A549 (cell line): ENCODE measurements at regions not wholly inside any gene's neighbourhood (a gene's known extent, or its start where the extent isn't known, plus 50 kb on each side); places are given as distances from the start of the nearest gene placed in this dataset.

Experiments used
- ATAC-seq, 2 experiments: fragments of 200-7000 bp in 1 of 2; fragments of >200 bp in 1 of 2; cut with Nextera tagmentation in 1 of 2; cut with Tn5 transposase in 1 of 2; 3 replicates each; pipeline versions ENCODE4 v1.8.0 to v1.9.1; 2018 to 2020; ENCODE audit warnings: mild to moderate bottlenecking in 1 of 2, moderate library complexity in 1 of 2
- CTCF ChIA-PET: fragments of 300-600 bp; sonication (Branson Sonifier 250); formaldehyde crosslinking; extraction: SDS; loops from one replicate; lab custom pipeline; 2021; ENCODE audit warnings: antibody characterized with exemption, inconsistent platforms; lab: Yijun Ruan, JAX
- POLR2A ChIA-PET: fragments of 350-600 bp; formaldehyde crosslinking; extraction: SDS; loops from one replicate; lab custom pipeline; 2021; ENCODE audit warnings: antibody characterized with exemption, inconsistent platforms; lab: Yijun Ruan, JAX
- DNase-seq, 2 experiments: peaks; one replicate each; pipeline versions ENCODE4 v3.0.0 to v3.0.0-alpha.2; 2011 to 2016; ENCODE audit warnings: low read depth in 1 of 2, low spot score in 1 of 2
- FAIRE-seq: peaks from 2 replicates; lab custom pipeline; 2011; peaks lifted over from hg19 to GRCh38; lab: Jason Lieb, UNC
- H3K27ac ChIP-seq, 2 experiments: fragments of >200 bp; sonication (Bioruptor Twin); formaldehyde crosslinking; 3 replicates each; pipeline ENCODE4 v1.5.1; 2016 to 2017
- H3K4me1 ChIP-seq: fragments of >200 bp; sonication (Bioruptor Twin); formaldehyde crosslinking; 3 replicates; pipeline ENCODE4 v1.6.1; 2016
- H3K4me2 ChIP-seq: fragments of >200 bp; sonication (Bioruptor Twin); formaldehyde crosslinking; 3 replicates; pipeline ENCODE4 v1.6.1; 2016
- H3K4me3 ChIP-seq: fragments of >200 bp; sonication (Bioruptor Twin); formaldehyde crosslinking; 3 replicates; pipeline ENCODE4 v1.5.1; 2016
- H3K9me3 ChIP-seq: fragments of >200 bp; sonication (Bioruptor Twin); formaldehyde crosslinking; 3 replicates; pipeline ENCODE4 v1.6.1; 2016
- ATOH8 ChIP-seq: fragments of 250-450 bp; sonication (Bioruptor Pico); IDR thresholded peaks from 2 replicates; pipeline ENCODE4 v1.5.0; 2020; ENCODE audit warnings: low read depth, mild to moderate bottlenecking, moderate library complexity
- BHLHE40 ChIP-seq: IDR thresholded peaks from 2 replicates; pipeline ENCODE4 v1.6.1; 2012; ENCODE audit warnings: low read depth, low read length, inconsistent platforms
- CBX2 ChIP-seq: fragments of 200-600 bp; sonication (generic); IDR thresholded peaks from 2 replicates; pipeline ENCODE4 v1.6.1; 2016; ENCODE audit warnings: low read depth, mild to moderate bottlenecking, borderline replicate concordance
- CBX8 ChIP-seq: fragments of 200-600 bp; sonication (generic); IDR thresholded peaks from 2 replicates; pipeline ENCODE4 v1.6.1; 2016
- CHD2 ChIP-seq: fragments of 150-350 bp; IDR thresholded peaks from 2 replicates; pipeline ENCODE4 v1.6.1; 2014; ENCODE audit warnings: low read length; ENCODE audit not compliant: partially characterized antibody
- CHD4 ChIP-seq: fragments of 200-600 bp; sonication (generic); IDR thresholded peaks from 2 replicates; pipeline ENCODE4 v1.6.1; 2016; ENCODE audit warnings: antibody characterized with exemption, mild to moderate bottlenecking, borderline replicate concordance
- E2F6 ChIP-seq: IDR thresholded peaks from 2 replicates; pipeline ENCODE4 v1.6.1; 2012; ENCODE audit warnings: low read depth, borderline replicate concordance
- EHF ChIP-seq: fragments of 250-450 bp; sonication (Bioruptor Pico); IDR thresholded peaks from 2 replicates; pipeline ENCODE4 v1.5.0; 2020; ENCODE audit warnings: mild to moderate bottlenecking
- EP300 ChIP-seq, 2 experiments: fragments of >200 bp; sonication (Bioruptor Twin); formaldehyde crosslinking; IDR thresholded peaks; 2 replicates in 1 of 2; 3 replicates in 1 of 2; pipeline ENCODE4 v1.6.1; 2016 to 2017
- FOSB ChIP-seq: fragments of 250-450 bp; sonication (Bioruptor Pico); IDR thresholded peaks from 2 replicates; pipeline ENCODE4 v1.5.0; 2020; ENCODE audit warnings: mild to moderate bottlenecking, moderate library complexity
- GATA3 ChIP-seq: IDR thresholded peaks from 2 replicates; pipeline ENCODE4 v1.6.1; 2012; ENCODE audit warnings: borderline replicate concordance
- HES2 ChIP-seq: fragments of >200 bp; sonication (Bioruptor Twin); formaldehyde crosslinking; IDR thresholded peaks from 2 replicates; pipeline ENCODE4 v1.6.1; 2016
- HOXB13 ChIP-seq: fragments of 250-450 bp; sonication (Bioruptor Pico); IDR thresholded peaks from 2 replicates; pipeline ENCODE4 v1.5.0; 2020; ENCODE audit warnings: low read depth, mild to moderate bottlenecking, moderate library complexity
- JUN ChIP-seq, 2 experiments: fragments of >200 bp; sonication (Bioruptor Twin); formaldehyde crosslinking; IDR thresholded peaks; 2 replicates in 1 of 2; 3 replicates in 1 of 2; pipeline ENCODE4 v1.6.1; 2016 to 2017
- KDM1A ChIP-seq: fragments of 200-600 bp; sonication (generic); IDR thresholded peaks from 2 replicates; pipeline ENCODE4 v1.6.1; 2016; ENCODE audit warnings: low read depth, mild to moderate bottlenecking
- KDM5A ChIP-seq: fragments of 200-600 bp; sonication (generic); IDR thresholded peaks from 2 replicates; pipeline ENCODE4 v1.6.1; 2016; ENCODE audit warnings: antibody characterized with exemption, mild to moderate bottlenecking
- MAFK ChIP-seq: fragments of 450-650 bp; IDR thresholded peaks from 2 replicates; pipeline ENCODE4 v1.6.1; 2014; ENCODE audit not compliant: partially characterized antibody
- MAX ChIP-seq: IDR thresholded peaks from 2 replicates; pipeline ENCODE4 v1.6.1; 2012
- MAZ ChIP-seq: fragments of 150-350 bp; IDR thresholded peaks from 2 replicates; pipeline ENCODE4 v1.6.1; 2014; ENCODE audit warnings: antibody characterized with exemption, low read depth, low read length, borderline replicate concordance
- MYC ChIP-seq: IDR thresholded peaks from 2 replicates; pipeline ENCODE4 v1.6.1; 2012; ENCODE audit warnings: mild to moderate bottlenecking, inconsistent platforms, low read length, improper control_type of control experiment, borderline replicate concordance
- NPAS2 ChIP-seq: fragments of 250-450 bp; sonication (Bioruptor Pico); IDR thresholded peaks from 2 replicates; pipeline ENCODE4 v1.8.0; 2022; ENCODE audit warnings: mild to moderate bottlenecking, moderate library complexity, borderline replicate concordance
- RAD21 ChIP-seq, 2 experiments: fragments of >200 bp in 1 of 2; sonication (Bioruptor Twin) in 1 of 2; formaldehyde crosslinking in 1 of 2; IDR thresholded peaks in 1 of 2; conservative IDR thresholded peaks in 1 of 2; 2 replicates in 1 of 2; 3 replicates in 1 of 2; pipeline ENCODE4 v1.6.1; 2012 to 2018; ENCODE audit warnings: inconsistent platforms in 1 of 2
- RNF2 ChIP-seq: fragments of 200-600 bp; sonication (generic); IDR thresholded peaks from 2 replicates; pipeline ENCODE4 v1.6.1; 2016; ENCODE audit warnings: low read depth, mild to moderate bottlenecking, antibody characterized with exemption, moderate library complexity, borderline replicate concordance
- SMC3 ChIP-seq: fragments of >200 bp; sonication (Bioruptor Twin); formaldehyde crosslinking; IDR thresholded peaks from 3 replicates; pipeline ENCODE4 v1.6.1; 2018; ENCODE audit warnings: inconsistent platforms
- ZC3H11A ChIP-seq: fragments of 450-650 bp; IDR thresholded peaks from 2 replicates; pipeline ENCODE4 v1.6.1; 2014; ENCODE audit warnings: antibody characterized with exemption, mild to moderate bottlenecking
- ZFP36 ChIP-seq: fragments of 450-650 bp; IDR thresholded peaks from 2 replicates; pipeline ENCODE4 v1.6.1; 2014; ENCODE audit warnings: borderline replicate concordance; ENCODE audit not compliant: partially characterized antibody
- ZNF302 ChIP-seq: fragments of 250-450 bp; sonication (Bioruptor Pico); IDR thresholded peaks from 2 replicates; pipeline ENCODE4 v1.9.0; 2021; ENCODE audit warnings: inconsistent platforms, mild to moderate bottlenecking, moderate library complexity
- ZSCAN20 ChIP-seq: fragments of 250-450 bp; sonication (Bioruptor Pico); IDR thresholded peaks from 2 replicates; pipeline ENCODE4 v1.8.0; 2022; ENCODE audit warnings: mild to moderate bottlenecking, moderate library complexity
- whole genome bisulfite sequencing: methylation state at CpG from one replicate; pipeline ENCODE4 v1.1.6; 2017; ENCODE audit errors: missing lambda C conversion rate; 5-methylcytosine and 5-hydroxymethylcytosine counted together

- Histone ChIP-seq H3K9me3 (no peaks in the 10 kb centered on the region), H3K4me1 (no peaks in the 10 kb centered on the region), H3K4me2 (no peak overlapping the region), H3K4me3 (no peak overlapping the region), H3K27ac (no peak overlapping the region)
- POLR2A ChIA-PET, result no interaction called here
- DNase-seq (no peak), ATAC-seq (no peak), FAIRE-seq (no peak)
- WGBS, result 58% methylated on average over 1 of the region's 1 CpG
- CTCF ChIA-PET, result no interaction called here
- TF ChIP-seq CHD4 (no peak), ATOH8 (CRISPR knock-in tag) (no peak), MYC (no peak), KDM5A (no peak), MAFK (peak; percentile 66), CBX2 (no peak), E2F6 (no peak), BHLHE40 (no peak)
Observed at GRCh38 chr5:83831834-83832233, 111.2 kb upstream of the HAPLN1 start.

GRCh38 chr5:83827111-83827557, 106.5 kb upstream of the HAPLN1 start:
- no peak for TF ChIP-seq E2F6
- no peak for TF ChIP-seq BHLHE40
- TF ChIP-seq CBX8, result no peak
- no peak for TF ChIP-seq MAZ
- no peak for TF ChIP-seq HES2
- no peak for TF ChIP-seq ZFP36
- no peak for TF ChIP-seq MAX
- no peak for TF ChIP-seq EHF (CRISPR knock-in tag)
- TF ChIP-seq MYC, result no peak
- TF ChIP-seq RNF2, result no peak
- no peak for TF ChIP-seq FOSB (CRISPR knock-in tag)
- TF ChIP-seq RAD21 (conservative IDR thresholded peaks at IDR 0.05 in 1 of 2, IDR thresholded peaks at IDR 0.05 in 1 of 2), result no peak
- no peak for TF ChIP-seq MAFK
- no peak for TF ChIP-seq KDM1A
- TF ChIP-seq NPAS2, result no peak
- POLR2A ChIA-PET, result no interaction called here

GRCh38 chr5:83817591-83817990, 96.9 kb upstream of the HAPLN1 start:
- ATAC-seq (no peak), DNase-seq (no peak)
- CTCF ChIA-PET, result no interaction called here
- TF ChIP-seq JUN (IDR thresholded peaks at IDR 0.05) (no peak), HOXB13 (no peak), CHD2 (no peak), EP300 (IDR thresholded peaks at IDR 0.05) (no peak), ZNF302 (no peak), GATA3 (no peak), SMC3 (no peak), ZC3H11A (no peak), KDM1A (no peak), MAFK (no peak), MYC (no peak), ZSCAN20 (no peak), ZFP36 (no peak)
- TF ChIP-seq, all 56 proteins: peak for 0
- Histone ChIP-seq H3K9me3 (peaks cover 3% of the 10 kb centered on the region; the same call in 1 of the 3 replicates), H3K4me3 (no peak overlapping the region), H3K4me1 (no peaks in the 10 kb centered on the region), H3K4me2 (no peak overlapping the region), H3K27ac (no peak overlapping the region)
- 13% methylated on average over 1 of the region's 1 CpG for WGBS
- FAIRE-seq, result no peak
- POLR2A ChIA-PET, result no interaction called here

More at GRCh38 chr5:83827111-83827557, 106.5 kb upstream of the HAPLN1 start:
- Histone ChIP-seq H3K9me3 (no peaks in the 10 kb centered on the region), H3K4me1 (no peaks in the 10 kb centered on the region), H3K4me2 (no peak overlapping the region), H3K4me3 (no peak overlapping the region), H3K27ac (no peak overlapping the region)
- FAIRE-seq (no peak), ATAC-seq (no peak), DNase-seq (no peak)
- WGBS, result 4% methylated on average over 1 of the region's 1 CpG
- CTCF ChIA-PET, result no interaction called here
